Cortex of kidney (tissue), 1 donor: ENCODE measurements at regions not wholly inside any gene's neighbourhood (a gene's known extent, or its start where the extent isn't known, plus 50 kb on each side); places are given as distances from the start of the nearest gene placed in this dataset.
"Not testable (repeated sequence)": the region's sequence is repeated elsewhere in the genome, so short reads cannot be mapped to it uniquely, and the experiment has no call there.

Experiments
- DNase-seq: peaks from one replicate; lab custom pipeline; 2025; lab: John Stamatoyannopoulos, UW

DNA sequence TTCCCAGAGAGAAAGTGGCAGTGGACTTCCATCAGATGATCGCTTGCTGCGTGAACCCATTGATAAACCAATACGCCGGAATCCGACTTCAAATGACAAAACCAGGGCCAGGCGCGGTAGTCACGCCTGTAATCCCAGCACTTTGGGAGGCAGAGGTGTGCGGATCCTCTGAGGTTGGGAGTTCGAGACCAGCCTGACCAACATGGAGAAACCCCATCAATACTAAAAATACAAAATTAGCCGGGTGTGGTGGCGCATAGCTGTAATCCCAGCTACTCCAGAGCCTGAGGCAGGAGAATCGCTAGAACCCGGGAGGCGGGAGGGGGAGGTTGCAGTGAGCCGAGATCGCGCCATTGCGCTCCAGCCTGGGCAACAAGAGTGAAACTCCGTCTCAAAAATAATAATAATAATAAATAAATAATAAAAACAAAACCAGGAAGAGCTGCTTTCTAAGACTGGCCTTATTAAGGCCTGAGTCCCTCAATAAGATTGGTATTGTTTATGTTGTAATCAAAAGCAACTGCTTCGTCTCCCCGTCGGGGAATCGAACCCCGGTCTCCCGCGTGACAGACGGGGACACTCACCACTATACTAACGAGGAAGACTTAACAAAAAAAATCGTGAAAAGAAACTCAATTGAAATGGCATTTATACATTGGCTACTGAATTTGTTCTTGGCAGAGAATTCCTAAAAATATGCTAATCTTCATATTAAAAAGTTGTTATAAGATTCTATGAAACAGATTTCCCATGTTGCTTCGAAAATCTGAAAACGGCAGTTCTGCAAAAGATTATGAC is 110.2 kb upstream of the ZNF184 start:
- no peak for DNase-seq

DNA sequence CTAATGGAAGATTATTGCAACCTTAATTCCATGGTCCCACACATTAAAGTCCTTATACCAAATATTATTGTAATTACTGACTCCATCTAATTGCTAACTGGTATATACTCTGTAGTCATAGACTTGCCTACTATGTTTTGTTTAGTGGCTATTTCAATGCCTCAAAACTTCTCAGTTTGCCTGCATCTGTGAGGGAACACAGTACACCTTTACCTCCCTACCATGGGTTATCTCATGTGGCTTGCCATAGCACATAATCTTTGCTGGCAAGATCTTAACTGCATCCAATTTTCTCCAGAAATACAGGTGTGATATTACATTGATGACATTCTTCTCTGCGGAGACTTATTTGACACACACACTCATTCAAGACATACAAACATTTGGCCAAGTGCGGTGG is 107.1 kb upstream of the ZNF184 start:
- DNase-seq, result no peak

GRCh38 chr6:27577922-27578321 is 105.0 kb upstream of the ZNF184 start:
- no peak for DNase-seq

- no peak for DNase-seq
Observed at GRCh38 chr6:27575594-27576361, 102.9 kb upstream of the ZNF184 start.

DNA sequence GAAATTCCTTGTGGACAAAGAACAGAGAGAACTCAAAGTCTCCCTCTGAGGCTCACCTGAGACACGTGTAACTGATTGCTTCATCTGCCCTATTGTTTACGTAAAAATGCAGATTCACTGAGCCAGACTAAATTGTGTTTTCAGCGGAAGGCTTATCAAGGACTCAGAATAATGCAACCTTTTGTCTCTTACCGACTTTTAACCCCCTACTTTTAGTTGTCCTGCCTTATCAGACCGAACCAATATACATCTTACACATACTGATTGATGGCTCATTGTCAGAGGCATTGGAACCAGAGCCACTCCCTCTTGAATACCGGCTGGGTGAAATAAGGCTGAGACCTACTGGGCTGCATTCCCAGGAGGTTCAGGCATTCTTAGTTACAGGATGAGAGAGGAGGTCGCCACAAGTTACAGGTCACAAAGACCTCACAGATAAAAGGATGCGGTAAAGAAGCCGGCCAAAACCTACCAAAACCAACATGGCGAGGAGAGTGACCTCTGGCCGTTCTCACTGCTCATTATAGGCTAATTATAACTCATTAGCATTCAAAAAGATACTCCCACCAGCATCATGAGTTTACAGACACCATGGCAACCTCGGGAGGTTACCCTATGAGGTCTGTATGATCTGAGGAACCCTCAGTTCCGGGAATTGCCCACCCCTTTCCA is 95.5 kb upstream of the ZNF184 start:
- no peak for DNase-seq

DNA sequence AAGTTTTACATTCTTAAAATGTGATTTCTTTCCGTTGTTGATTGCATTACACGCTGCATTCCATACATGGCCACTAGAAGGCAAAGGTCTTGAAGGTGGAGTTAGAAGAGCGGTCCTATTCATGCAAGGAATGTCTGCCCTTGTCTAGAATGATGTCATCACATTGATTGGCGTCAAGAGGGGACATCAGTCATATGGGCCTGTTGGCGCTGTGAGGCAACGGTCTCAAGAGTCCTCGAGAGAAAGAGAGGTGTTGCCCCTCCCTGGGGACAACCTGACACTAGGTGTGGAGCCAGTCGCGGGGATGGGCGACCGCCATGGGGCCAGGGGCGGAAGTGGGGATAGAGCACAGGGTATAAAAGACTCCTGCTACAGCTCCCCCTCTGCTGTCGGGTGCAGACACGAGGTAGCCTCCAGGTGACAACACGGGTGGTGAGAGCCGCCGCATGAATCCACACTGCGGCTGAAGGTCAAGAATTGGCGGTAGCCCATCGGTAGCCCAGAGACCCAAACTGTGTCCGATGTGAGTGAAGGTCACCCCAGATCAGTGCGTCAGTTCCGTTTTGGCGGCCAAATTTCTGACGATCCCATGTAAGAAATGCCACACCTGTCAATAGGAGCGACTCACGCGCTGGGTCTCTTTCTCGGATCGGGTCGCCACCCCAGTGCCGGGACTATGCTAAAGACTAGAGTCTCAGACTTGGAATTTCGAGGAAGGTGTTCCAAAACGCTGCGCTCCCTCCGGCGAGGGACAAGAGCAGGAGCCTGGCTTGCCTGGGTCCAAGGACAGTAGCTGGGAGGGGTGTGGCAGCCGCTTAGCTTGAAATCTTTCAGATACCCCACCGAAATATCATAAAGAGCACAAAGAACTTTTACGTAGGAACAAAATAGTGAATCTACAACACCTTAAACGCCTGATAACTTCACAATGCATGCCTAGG is 93.2 kb upstream of the ZNF184 start:
- no peak for DNase-seq

- no peak for DNase-seq
Observed at GRCh38 chr6:27562027-27562410, 89.1 kb upstream of the ZNF184 start.

GRCh38 chr6:27558028-27558724 is 85.3 kb upstream of the ZNF184 start:
- no peak for DNase-seq

GRCh38 chr6:27556406-27556805 is 83.5 kb upstream of the ZNF184 start:
- DNase-seq, result no peak

DNA sequence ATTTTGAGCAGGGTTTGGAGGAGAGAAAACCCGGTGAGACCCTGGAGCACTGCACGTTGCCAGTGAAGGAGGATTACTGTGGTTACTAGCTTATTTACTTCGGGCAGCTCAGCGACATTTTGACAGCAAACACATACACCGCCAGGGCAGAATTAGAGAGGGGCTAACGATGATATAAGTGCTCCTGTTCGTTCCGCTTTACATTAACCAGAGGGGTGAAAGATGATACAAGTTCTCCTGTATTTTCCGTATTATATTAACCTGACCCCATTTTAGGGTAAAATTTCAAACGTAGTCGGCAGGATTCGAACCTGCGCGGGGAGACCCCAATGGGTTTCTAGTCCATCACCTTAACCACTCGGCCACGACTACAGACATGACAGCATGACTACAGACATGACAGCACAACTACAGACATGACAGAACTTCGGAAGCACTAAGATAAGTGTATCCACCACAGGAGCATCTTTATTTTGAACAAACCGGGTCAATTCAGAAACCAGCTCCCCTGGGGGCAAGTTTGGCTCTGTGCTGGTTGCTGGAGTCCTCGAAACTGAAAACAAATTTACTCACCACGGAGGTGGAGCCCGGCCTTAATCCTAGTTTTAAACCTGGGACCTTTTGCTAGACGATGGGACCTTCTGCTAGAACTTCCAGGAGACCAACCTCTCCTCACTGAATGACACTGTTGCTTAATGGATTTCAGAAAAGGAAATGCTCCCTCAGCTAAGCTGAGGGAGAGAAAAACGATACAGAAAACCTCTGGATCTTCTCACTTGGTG is 80.4 kb upstream of the ZNF184 start:
- no peak for DNase-seq

DNA sequence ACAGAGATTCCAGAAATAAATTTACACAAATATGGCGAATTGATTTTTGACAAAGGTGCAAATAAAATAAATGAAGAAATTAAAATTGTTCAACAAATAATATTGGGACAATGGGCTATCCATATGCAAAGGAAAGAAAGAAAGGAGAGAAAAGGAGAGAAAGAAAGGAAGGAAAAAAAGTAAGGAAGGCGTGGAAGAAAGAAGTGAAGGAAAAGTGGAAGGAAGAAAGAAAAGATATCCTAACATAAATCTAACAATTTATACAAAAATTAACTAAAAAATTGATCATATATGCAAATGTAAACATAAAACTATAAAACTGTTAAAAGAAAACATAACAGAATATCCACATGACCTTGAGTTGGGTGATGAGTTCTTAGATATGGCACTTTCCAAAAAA is 78.7 kb upstream of the ZNF184 start:
- no peak for DNase-seq

- DNase-seq, result no peak
Observed at GRCh38 chr6:27550692-27551091, 77.8 kb upstream of the ZNF184 start.

GRCh38 chr6:27549241-27549598 is 76.3 kb upstream of the ZNF184 start:
- DNase-seq, result not testable (repeated sequence)

- no peak for DNase-seq
Observed at GRCh38 chr6:27547157-27548075, 74.5 kb upstream of the ZNF184 start.

DNA sequence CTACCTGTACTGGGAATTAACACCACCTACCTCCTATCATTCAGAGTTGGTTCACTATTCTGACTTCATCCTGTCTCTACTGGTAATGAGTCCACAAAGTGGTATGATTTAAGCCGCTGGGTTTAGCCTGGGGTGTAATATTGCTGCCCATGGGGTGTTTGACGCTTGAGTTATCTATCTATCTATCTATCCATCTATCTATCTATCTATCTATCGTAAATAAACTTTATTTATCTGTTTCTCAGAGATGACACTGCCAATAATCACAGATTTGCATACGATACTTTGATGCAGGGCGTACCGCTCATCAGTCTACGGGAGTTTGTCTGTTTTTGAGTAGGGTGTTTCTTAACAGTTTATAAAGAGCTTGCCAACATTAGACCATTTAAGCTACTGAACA is 73.6 kb upstream of the ZNF184 start:
- DNase-seq, result no peak

GRCh38 chr6:27545271-27546046 is 72.6 kb upstream of the ZNF184 start:
- no peak for DNase-seq

- no peak for DNase-seq
Observed at GRCh38 chr6:27544612-27545260, 71.8 kb upstream of the ZNF184 start.

GRCh38 chr6:27544135-27544534 is 71.2 kb upstream of the ZNF184 start:
- DNase-seq, result not testable (repeated sequence)
